ENCODE measurements at regions not wholly inside any gene's neighbourhood (a gene's known extent, or its start where the extent isn't known, plus 50 kb on each side); places are given as distances from the start of the nearest gene placed in this dataset.
A peak's percentile ranks its signal among the peaks of the same experiment; 100 is the strongest.

DNA sequence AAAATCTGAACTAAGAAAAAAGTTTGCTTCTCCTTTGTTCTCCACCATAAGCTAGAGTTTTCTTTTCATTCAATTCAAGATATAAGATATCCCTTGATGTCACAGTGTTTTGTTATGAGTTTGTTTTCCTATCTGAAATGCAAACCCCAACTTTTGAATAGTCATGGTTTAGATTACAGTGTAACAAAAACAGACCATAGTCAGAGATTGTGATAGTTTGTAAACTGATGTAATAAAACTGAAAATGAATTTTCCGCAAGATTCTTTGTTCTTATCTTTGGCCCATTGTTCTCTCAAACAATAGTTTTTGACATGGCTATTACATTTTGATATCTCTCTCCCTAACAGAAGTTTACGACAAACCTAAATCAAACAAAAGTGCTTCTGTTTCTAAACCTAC lies 121.7 kb upstream of the GADL1 start:
- TF ChIP-seq GATA3 (IDR thresholded peaks at IDR 0.05; ENCODE audit: low read depth, low read length) (no peak), GATA2 (IDR thresholded peaks at IDR 0.05; ENCODE audit: low read depth, low read length) (no peak)

DNA sequence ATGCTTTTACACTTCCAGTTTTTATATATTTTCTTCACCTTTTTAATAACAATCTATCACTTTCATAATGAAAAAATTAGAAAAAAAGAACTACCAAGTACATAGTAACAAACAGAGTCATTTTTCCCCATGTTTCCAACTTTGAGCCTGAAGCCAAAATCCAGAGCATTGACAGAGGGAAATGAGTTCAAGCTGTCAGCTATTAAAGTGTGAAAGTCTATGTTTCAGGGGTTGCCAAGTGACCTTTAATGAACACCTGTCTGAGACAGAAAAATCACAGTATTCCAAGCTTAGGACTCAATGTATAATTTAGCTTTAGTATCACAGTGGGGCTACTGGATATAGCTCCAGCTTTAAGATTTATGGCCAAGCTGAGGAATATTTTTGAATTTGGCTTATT lies 128.3 kb upstream of the GADL1 start:
- TF ChIP-seq GATA2 (IDR thresholded peaks at IDR 0.05; ENCODE audit: low read depth, low read length) (no peak), GATA3 (IDR thresholded peaks at IDR 0.05; ENCODE audit: low read depth, low read length) (no peak)

DNA sequence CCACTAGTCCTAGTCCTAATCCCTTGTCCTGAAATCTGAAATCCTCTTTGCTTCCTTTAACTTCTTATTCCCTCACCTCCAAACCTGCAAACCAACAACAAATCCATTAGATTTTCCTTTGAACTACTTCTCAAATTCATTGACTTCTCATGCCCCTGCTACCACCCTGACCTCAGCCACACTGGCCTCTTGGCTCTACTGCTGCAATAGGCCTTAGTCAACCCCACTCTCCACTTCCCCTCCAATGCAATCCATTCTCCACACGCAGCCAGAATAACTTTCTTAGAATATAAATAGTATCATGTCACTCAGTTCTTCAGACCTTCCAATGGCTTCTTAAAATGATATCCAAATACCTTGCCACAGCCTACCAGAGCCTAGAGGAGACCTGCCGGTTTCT lies 131.1 kb upstream of the GADL1 start:
- TF ChIP-seq GATA2 (IDR thresholded peaks at IDR 0.05; ENCODE audit: low read depth, low read length) (no peak), GATA3 (IDR thresholded peaks at IDR 0.05; ENCODE audit: low read depth, low read length) (no peak)

DNA sequence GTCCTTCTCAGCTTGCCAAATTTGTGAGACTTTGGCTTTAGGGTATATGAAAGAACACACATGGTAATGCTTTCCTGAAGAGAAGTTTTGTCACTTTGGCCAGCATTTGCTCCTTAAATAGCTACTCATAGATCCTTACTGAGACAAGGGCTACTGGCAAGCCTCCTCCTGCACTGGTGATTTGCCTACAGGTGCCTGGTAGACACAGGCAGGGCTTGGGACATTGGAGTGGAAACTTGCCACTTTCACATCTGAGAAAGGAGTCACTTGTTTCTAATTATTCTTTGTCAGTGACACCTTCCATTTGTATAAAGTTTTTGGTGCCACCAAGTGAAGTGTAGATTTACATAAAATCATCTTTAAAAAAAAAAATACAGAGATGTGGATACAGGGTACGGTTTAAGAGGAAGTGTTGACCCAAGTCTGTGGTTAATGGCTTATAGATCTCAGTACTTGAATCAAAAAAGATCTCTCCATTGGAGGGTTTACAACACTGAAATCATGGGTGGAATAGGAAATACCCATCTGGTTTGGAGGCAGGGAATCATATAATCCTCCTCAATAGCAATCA lies 132.8 kb upstream of the GADL1 start:
- no peak for TF ChIP-seq GATA3 (IDR thresholded peaks at IDR 0.05; ENCODE audit: low read depth, low read length)
- TF ChIP-seq GATA2 (IDR thresholded peaks at IDR 0.05; ENCODE audit: low read depth, low read length): no peak

DNA sequence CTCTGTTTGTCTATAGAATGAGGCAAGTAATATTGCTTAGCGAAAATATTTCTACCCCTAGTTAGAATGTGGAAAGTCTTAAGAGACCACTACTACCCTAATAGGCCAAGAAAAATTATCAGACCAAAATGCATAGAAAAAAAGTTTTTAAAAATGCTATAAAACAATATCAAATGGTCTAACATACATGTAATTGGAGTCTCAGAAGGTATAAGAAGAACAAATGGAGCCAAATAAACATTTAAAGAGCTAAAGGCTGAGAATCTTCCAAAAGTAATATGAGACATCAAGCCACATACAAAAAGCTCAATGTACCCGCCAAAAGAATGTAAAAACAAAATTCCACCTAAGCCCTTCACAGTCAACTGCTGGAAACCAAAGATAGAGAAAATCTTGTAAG lies 133.5 kb upstream of the GADL1 start:
- no peak for TF ChIP-seq GATA3 (IDR thresholded peaks at IDR 0.05; ENCODE audit: low read depth, low read length)
- no peak for TF ChIP-seq GATA2 (IDR thresholded peaks at IDR 0.05; ENCODE audit: low read depth, low read length)

DNA sequence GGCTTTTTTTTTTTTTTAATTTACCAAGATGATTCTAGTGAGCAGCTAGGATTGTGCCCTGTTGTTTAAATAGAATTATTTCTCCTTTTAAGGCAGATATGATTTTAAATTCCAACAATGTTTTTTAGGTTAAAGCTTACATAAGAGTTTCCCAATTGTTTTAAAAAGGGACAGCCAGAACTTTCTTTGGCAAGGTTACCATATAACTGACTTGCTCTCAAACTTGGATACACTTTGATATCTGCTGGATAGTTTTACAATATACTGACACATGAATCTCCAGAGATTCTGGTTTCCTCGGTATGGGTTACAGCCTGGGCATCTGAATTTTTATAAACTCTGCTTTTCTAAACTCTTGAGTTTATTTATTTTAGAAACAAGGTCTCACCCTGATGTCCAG lies 134.3 kb upstream of the GADL1 start:
- no peak for TF ChIP-seq GATA3 (IDR thresholded peaks at IDR 0.05; ENCODE audit: low read depth, low read length)
- no peak for TF ChIP-seq GATA2 (IDR thresholded peaks at IDR 0.05; ENCODE audit: low read depth, low read length)

DNA sequence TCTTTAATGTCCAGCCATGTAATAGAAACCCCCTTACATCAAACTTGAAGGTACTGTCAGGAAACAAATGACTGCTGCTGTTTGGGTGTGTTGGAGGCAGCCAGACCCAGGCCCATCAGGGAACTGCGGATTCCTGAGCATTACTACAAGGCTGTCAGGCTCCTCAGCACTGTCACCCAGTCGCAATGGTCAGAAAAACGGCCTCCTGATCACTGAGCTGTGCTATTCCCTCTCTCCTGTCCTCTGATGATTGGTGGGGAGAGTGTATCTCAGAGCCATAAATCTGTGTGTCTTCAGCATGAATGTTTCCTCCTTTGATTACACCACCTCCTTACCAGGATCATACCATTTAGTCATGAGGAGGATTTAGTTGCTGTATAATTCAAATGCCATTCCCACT lies 135.2 kb upstream of the GADL1 start:
- TF ChIP-seq GATA2 (IDR thresholded peaks at IDR 0.05; ENCODE audit: low read depth, low read length) (no peak), GATA3 (IDR thresholded peaks at IDR 0.05; ENCODE audit: low read depth, low read length) (no peak)

DNA sequence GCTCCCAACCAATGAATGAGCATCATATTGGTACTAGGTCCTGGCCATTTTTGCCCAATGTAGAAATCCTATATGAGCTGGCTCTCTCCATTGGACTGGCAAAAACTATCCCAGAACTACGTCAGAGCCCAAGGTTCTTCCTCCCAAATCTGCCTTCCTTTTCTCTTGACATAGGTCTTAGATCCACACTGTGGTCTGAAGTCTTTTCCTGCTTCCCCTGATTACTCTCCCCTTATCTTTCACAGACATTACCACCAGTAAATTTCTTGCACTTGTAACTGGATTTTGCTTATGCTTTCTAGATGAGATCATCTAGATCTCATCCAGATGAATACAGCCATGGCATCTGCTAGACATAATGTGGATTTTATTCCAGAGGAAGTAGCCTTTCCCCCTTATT lies 141.2 kb upstream of the GADL1 start:
- TF ChIP-seq GATA2 (IDR thresholded peaks at IDR 0.05; ENCODE audit: low read depth, low read length): no peak
- TF ChIP-seq GATA3 (IDR thresholded peaks at IDR 0.05; ENCODE audit: low read depth, low read length): 0 out of 2 replicates have a peak, but pooled peaks have one; percentile 8

DNA sequence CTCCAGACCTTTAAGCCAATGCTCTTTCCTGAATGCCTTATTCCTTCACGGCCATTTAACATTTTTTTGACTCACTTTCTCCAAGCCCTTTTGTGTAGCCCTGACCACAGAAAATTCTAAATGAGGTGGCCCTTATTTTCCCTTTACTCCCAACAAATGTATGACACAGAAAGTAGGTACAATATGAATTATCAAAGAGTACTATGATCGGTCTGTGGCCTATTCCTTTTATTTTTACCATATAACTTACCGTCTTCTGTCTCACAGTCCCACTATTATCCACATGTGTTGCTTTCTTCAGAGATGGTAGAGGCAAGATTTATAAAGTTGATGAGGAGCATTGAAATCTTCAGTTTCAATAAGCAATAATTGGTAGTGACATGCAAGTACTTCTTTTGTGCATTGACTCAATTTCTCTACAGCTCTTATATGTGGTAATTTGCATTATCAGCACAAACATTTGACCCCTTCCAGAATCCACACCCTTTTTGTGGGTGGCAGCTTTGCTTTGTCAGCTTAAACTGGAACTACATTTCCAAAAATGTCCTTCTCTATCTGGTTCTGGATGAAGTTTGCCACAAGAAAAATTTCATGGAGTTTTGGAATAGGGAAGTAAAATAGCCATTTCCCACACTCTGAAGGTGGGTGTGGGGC lies 143.8 kb upstream of the GADL1 start:
- TF ChIP-seq GATA2 (IDR thresholded peaks at IDR 0.05; ENCODE audit: low read depth, low read length) (no peak), GATA3 (IDR thresholded peaks at IDR 0.05; ENCODE audit: low read depth, low read length) (no peak)

DNA sequence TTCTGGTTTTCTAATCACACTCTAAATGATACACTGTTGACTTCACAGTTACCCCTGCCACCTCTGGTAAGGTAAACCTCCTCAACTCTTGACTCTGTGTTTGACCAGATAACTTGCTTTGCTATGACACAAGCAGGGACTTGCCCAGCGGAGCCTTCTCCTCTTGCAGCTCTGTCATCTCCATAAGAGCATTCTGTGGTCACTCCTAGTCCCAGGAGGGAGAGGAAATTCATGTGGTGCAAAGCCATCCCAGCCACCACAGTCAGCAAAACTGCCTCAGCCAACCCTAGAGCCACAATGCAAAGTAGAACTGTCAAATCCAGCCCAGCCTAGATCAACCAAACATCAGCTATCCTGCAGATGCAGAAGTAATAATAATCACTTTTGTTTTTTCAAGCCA lies 144.7 kb upstream of the GADL1 start:
- TF ChIP-seq GATA2 (IDR thresholded peaks at IDR 0.05; ENCODE audit: low read depth, low read length) (no peak), GATA3 (IDR thresholded peaks at IDR 0.05; ENCODE audit: low read depth, low read length) (no peak)

DNA sequence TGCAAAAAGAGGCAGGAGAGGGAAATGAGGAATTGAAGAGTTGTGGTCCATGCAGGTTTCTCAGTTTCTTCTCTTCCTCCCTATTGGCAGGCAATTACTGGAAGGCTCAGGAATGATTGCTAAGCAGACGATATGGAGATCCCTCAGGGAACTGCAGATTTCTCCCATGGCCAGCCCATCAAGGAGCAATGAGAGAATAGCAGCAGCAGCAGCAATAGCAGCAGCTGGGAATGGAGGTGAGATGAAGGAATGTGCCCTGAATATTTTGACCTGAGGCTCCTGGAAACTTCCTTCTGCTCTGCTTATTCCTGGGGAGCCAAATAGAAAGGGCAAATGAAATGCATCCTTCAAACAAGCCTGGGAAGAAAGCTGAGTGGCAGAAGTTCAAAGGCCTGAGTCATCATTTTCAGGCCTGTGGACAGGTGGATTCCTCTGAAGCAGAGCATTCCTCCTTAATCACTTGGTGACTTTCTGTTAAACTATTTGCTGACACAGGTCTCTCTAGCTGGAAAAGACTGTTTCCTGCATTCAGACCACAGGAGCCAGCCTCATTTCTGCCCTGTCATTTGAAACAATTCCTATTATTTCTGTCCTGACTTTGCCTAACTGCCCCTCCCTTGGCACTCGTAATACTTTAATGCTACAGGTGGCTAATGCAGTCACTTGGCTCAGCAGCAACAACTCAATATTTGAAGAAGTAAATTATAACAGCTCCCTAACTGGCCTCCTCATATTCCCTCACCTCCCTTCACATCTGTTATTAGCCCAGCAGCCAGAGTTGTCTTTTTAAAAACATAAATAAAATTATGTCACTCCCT lies 146.9 kb upstream of the GADL1 start:
- TF ChIP-seq GATA3 (IDR thresholded peaks at IDR 0.05; ENCODE audit: low read depth, low read length) (no peak), GATA2 (IDR thresholded peaks at IDR 0.05; ENCODE audit: low read depth, low read length) (no peak)

DNA sequence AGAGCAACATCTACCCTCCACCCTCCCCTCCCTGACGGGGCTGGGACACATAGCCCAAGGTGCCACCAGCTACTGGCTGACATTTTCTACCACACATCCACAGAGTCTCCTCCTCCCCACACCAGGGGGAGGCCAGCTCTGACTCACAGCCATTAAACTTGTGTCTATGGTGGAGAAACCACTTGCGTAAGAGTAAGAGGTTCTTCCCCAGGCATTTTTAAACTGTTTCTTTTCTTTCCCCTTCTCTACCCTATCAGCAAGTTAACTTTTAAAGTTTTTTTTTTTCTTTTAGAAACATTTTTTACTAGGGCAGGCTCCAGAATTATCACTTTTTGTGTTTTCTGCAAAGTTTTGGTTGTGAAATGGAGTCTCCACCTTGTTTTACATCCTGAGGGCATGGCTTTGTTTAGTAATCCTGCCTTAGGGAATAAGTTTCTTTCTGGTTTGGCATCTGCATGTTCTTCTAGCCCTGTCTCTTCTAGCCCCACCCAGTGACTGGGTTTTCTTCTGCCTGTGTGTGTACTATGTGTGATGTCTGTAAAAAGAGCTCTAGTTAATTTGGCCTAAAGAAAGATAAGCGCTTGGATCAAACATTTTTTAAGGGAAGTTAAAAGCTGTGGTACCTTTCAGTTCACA lies 148.8 kb upstream of the GADL1 start:
- no peak for TF ChIP-seq GATA2 (IDR thresholded peaks at IDR 0.05; ENCODE audit: low read depth, low read length)
- TF ChIP-seq GATA3 (IDR thresholded peaks at IDR 0.05; ENCODE audit: low read depth, low read length): no peak

DNA sequence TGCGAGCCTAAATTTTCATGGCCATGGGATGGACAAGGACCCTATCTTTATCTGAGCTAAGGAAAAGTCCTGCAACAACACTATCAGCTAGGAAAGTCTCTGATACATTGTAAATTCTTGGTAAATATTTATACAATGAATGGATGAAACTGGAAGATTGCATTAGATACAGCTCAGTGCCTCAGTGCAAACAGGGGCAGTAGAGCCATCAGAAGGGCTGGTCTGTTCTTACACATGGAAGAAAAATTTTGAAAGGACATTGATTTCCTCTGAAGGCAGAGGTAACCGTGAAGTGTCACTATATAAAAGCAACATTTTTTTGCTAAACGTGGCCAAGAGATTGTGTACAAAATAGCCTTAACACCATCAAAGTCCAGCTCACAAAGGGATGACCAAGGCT lies 153.2 kb upstream of the GADL1 start:
- no peak for TF ChIP-seq GATA3 (IDR thresholded peaks at IDR 0.05; ENCODE audit: low read depth, low read length)
- no peak for TF ChIP-seq GATA2 (IDR thresholded peaks at IDR 0.05; ENCODE audit: low read depth, low read length)

DNA sequence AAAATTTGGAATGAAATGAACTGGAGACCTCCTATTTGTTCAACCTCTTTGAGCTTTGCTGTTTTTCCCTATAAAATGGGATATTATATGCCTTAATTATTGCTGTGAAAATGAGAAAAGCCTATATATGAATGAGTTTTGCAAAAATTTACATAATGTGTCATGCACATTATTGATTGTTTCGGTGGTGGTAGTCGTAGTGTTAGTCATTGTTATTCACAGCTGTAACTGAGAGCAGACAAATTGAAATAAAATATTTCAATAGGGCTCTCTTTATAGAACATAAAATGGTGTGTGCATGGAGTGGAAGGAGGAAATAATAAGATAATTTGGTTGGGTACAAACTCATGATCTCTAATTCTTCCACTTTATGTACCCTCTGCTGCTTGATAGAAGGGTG lies 153.7 kb upstream of the GADL1 start:
- TF ChIP-seq GATA2 (IDR thresholded peaks at IDR 0.05; ENCODE audit: low read depth, low read length) (no peak), GATA3 (IDR thresholded peaks at IDR 0.05; ENCODE audit: low read depth, low read length) (no peak)

All from SH-SY5Y (cell line).